Chondrocyte (in vitro differentiated cells): ENCODE measurements at regions not wholly inside any gene's neighbourhood (a gene's known extent, or its start where the extent isn't known, plus 50 kb on each side); places are given as distances from the start of the nearest gene placed in this dataset.

Source experiments
- DNase-seq: peaks from one replicate; pipeline ENCODE4 v3.0.0; 2021; ENCODE audit warnings: mixed read lengths, low spot score
- H3K27ac Mint-ChIP-seq: one replicate; pipeline ENCODE4 v1.8.0; 2021; ENCODE audit warnings: mild to moderate bottlenecking, moderate library complexity, mixed read lengths; ENCODE audit not compliant: unreplicated experiment
- H3K27me3 Mint-ChIP-seq: 2 replicates; pipeline ENCODE4 v1.8.0; 2021; ENCODE audit warnings: low read depth, mixed read lengths
- H3K36me3 Mint-ChIP-seq: 2 replicates; pipeline ENCODE4 v1.8.0; 2021; ENCODE audit warnings: low read depth, mixed read lengths
- H3K4me1 Mint-ChIP-seq: 2 replicates; pipeline ENCODE4 v1.8.0; 2021; ENCODE audit warnings: low read depth, mild to moderate bottlenecking, mixed read lengths
- H3K4me3 Mint-ChIP-seq: one replicate; pipeline ENCODE4 v1.8.0; 2021; ENCODE audit warnings: mild to moderate bottlenecking, moderate library complexity, mixed read lengths; ENCODE audit not compliant: unreplicated experiment
- H3K9me3 Mint-ChIP-seq: 2 replicates; pipeline ENCODE4 v1.8.0; 2021; ENCODE audit warnings: low read depth, mixed read lengths
- TF ChIP-seq, protein P1 (sequence below): fragments of 200-600 bp; sonication (generic); IDR thresholded peaks from 2 replicates; pipeline ENCODE4 v1.5.0; 2021; ENCODE audit warnings: antibody characterized with exemption, mild to moderate bottlenecking, moderate library complexity

DNA sequence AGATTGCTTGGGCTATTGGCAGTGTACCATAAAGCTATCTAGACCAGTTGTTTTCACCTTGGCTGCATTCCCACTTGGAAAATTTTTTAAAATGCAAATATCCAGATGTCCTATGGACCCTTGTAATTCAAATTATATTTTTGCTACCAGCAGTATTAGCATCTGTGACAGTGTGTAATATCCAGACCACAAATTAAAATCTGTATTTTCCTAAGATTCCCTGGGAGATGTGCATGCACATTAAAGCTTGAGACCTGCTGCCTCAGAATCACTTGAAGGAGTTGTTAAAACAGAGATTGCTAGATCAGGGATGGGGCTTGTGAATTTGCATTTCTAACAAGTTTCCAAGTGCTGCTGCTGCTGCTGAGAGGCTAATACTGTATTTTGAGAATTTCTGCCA is 381.2 kb upstream of the PDE4D start:
- Mint-ChIP-seq H3K27me3 (peaks cover 2% of the 10 kb centered on the region), H3K36me3 (peaks cover 3% of the 10 kb centered on the region), H3K4me3 (no peak overlapping the region), H3K4me1 (peaks cover 5% of the 10 kb centered on the region), H3K27ac (no peak overlapping the region), H3K9me3 (no peaks in the 10 kb centered on the region)
- DNase-seq, result no peak
- TF ChIP-seq, protein P1, sequence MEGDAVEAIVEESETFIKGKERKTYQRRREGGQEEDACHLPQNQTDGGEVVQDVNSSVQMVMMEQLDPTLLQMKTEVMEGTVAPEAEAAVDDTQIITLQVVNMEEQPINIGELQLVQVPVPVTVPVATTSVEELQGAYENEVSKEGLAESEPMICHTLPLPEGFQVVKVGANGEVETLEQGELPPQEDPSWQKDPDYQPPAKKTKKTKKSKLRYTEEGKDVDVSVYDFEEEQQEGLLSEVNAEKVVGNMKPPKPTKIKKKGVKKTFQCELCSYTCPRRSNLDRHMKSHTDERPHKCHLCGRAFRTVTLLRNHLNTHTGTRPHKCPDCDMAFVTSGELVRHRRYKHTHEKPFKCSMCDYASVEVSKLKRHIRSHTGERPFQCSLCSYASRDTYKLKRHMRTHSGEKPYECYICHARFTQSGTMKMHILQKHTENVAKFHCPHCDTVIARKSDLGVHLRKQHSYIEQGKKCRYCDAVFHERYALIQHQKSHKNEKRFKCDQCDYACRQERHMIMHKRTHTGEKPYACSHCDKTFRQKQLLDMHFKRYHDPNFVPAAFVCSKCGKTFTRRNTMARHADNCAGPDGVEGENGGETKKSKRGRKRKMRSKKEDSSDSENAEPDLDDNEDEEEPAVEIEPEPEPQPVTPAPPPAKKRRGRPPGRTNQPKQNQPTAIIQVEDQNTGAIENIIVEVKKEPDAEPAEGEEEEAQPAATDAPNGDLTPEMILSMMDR, result no peak

DNA sequence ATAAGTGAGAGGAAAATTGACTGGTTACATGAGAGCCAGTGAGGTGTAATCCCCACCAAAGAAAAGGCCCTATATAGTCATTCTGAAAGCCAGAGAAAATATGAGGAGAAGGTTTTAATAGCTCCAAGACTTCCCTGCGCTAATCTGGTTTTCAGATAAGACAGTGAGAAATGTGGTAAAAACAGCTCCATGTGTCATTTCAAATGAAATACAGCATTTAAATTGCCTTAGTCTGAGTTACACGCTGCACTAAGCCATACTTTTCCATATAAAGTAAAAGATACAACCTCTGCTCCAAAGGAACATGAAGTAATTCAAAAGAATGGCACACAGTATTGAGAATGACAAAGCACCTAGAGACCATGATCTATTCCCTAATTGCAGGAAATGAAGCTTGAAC is 378.0 kb upstream of the PDE4D start:
- no peaks in the 10 kb centered on the region for H3K9me3 Mint-ChIP-seq
- no peak for DNase-seq
- H3K4me3 Mint-ChIP-seq, result no peak overlapping the region
- H3K27me3 Mint-ChIP-seq, result peaks cover 2% of the 10 kb centered on the region
- H3K4me1 Mint-ChIP-seq, result no peaks in the 10 kb centered on the region
- no peak overlapping the region for H3K27ac Mint-ChIP-seq
- TF ChIP-seq, protein P1, result no peak
- no peaks in the 10 kb centered on the region for H3K36me3 Mint-ChIP-seq

DNA sequence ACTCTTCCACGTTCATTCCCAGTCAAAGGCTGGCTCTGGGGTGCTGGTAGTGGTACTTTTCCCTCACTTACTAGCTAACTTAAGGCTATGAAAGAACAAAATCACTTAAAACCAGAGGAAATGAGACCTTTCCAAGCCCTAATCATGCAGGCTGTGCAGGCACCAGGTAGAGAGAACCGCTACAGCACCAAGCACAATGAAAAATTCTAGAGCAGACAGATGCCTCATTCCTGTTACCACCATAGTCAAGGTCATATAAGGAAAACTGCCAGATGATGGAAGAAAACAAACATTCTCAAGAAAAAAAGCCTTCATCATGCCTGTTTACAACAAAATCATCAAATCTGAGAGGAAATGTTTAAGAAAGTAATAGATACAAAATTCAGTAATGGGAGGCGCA is 374.4 kb upstream of the PDE4D start:
- H3K4me1 Mint-ChIP-seq, result no peaks in the 10 kb centered on the region
- no peaks in the 10 kb centered on the region for H3K9me3 Mint-ChIP-seq
- TF ChIP-seq, protein P1, result no peak
- H3K27me3 Mint-ChIP-seq, result no peaks in the 10 kb centered on the region
- no peaks in the 10 kb centered on the region for H3K36me3 Mint-ChIP-seq
- H3K27ac Mint-ChIP-seq, result no peak overlapping the region
- no peak for DNase-seq
- no peak overlapping the region for H3K4me3 Mint-ChIP-seq

DNA sequence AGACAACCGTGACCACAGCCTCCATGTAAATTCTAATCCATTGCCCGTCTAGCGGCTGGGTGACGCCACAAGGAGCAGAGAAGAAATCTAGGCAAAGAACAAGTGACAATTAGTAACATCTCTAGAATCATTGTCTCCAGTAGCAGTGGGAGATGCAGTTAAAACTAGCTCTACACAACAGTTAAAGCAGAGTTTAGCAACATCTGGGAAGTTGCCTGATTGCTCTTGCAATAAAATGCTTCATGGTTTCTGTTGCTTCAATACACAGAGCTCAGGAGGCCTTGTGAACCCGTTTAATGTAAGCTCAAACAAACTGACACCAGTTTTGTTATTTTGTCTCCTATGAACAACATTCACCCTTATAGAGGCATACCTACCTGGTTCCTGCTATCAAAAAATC is 369.8 kb upstream of the PDE4D start:
- no peaks in the 10 kb centered on the region for H3K27me3 Mint-ChIP-seq
- H3K9me3 Mint-ChIP-seq, result no peaks in the 10 kb centered on the region
- DNase-seq, result no peak
- H3K27ac Mint-ChIP-seq, result no peak overlapping the region
- peaks cover 4% of the 10 kb centered on the region for H3K4me1 Mint-ChIP-seq
- no peak overlapping the region for H3K4me3 Mint-ChIP-seq
- no peaks in the 10 kb centered on the region for H3K36me3 Mint-ChIP-seq
- TF ChIP-seq, protein P1, result no peak

DNA sequence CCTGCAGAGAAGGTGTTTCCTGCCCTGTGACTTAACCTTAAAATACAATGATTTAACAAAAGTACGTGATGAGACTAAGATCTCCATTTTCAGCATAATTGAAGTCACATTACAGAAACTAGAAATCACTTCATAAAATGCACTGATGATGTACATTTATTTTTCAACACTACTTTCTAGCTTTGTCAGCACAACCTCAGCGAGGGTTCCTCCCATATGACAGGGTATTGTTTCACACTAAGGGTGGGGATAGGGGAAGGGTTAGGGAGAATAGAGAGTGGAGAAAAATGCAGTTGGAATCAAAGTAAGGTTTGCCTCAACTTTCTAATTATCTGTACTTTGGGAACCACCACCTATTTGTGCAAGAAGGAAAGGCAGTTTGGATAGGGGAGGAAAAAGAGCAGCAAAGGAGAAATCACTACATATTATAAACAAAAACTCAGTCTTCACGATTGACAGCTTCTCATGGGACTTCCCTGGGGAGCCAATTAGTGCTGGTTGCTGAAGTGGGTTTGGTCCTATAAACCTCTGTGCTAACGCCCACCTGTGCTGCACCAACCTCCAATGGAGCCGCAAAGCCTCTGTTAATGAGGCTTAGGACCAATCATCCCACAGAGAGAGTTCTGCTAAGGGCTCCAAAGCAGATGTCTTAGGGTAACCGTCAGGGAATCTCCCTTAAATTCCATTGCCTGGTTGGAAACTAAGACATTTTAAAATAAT is 369.2 kb upstream of the PDE4D start:
- TF ChIP-seq, protein P1, result no peak
- Mint-ChIP-seq H3K4me3 (no peak overlapping the region), H3K27ac (no peak overlapping the region), H3K27me3 (no peaks in the 10 kb centered on the region), H3K4me1 (peaks cover 10% of the 10 kb centered on the region), H3K36me3 (no peaks in the 10 kb centered on the region), H3K9me3 (no peaks in the 10 kb centered on the region)
- DNase-seq, result no peak
